Fibroblast of skin of right biceps (primary cell): ENCODE measurements at regions not wholly inside any gene's neighbourhood (a gene's known extent, or its start where the extent isn't known, plus 50 kb on each side); places are given as distances from the start of the nearest gene placed in this dataset.
"Not testable (repeated sequence)": the region's sequence is repeated elsewhere in the genome, so short reads cannot be mapped to it uniquely, and the experiment has no call there.

Source experiments
- DNase-seq: peaks from one replicate; pipeline ENCODE4 v3.0.0-alpha.2; 2013

DNA sequence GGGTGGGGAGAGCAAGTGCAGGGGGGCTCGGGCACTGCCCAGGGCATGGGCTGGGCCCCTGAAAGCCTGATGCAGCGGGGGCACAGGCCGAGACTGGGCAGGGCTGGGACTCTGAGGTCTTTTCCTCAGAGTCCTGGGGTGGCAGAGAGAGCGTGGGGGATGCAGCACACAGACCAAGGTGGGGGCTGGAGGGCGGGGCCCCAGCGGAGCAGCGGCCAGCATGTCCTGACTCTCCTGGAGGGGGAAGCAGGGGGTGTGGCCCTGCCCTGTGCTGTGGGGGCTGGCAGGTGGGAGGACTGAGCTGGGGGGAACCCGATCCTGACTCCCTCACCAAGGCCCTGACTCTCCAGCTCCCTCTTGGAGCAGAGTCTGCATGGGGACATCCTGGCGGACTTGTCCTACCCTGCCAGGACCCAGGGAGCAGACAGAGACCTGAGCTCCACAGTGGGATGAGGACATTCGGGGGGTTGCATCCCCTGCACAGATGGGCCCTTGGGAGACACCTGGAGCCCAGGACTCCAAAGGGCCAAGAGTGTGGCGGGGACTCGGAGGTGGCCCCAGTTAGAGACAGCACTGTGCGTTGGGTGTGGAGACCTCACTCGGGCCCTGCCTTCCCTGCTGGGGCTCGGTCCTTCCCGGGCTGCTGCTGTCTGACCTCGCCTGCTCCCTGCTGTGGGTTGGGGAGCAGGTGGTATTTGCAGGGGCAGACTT, 326.1 kb downstream of the TMEM121 start:
- DNase-seq: no peak

DNA sequence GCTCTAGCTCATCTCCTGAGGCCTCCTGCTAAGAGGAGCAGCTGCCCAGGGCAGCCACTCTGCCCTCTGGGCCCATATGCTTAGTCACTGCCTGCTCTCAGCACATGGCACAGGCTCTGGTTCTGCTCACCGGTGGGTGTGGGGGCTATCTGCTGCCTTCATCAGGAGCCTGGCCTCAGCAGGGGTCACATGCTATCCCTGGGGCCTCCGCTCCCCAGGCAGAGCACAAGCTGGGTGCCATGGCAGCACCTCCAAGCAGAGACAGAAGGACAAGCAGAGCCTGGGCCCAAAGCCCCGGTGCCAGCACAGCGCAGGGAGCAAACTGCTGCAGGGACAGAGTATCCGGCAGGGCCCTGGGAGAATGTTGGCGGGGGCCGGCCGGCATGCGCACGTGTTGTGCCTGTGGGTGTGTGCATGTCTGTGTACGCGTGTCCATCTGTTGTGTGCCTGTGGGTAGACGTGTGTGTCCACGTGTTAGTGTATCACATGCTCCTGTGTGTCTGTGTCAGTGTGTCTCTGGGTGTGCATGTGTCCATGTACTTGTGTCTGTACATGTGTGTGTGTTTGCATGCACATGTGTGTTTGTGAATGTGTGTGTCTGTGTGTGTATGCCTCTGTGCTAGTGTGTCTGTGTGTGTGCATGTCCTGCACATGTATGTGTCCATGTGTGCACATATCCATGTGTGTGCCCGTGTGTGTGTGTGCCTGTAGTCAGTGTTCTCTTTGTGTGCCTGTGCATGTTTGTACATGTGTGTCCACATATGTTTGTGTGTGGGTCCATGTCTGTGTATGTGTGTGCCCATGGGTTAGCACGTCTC, 326.9 kb downstream of the TMEM121 start:
- no peak for DNase-seq

- DNase-seq: no peak
These were observed 327.7 kb downstream of the TMEM121 start for GRCh38 chr14:105853907-105854599.

DNA sequence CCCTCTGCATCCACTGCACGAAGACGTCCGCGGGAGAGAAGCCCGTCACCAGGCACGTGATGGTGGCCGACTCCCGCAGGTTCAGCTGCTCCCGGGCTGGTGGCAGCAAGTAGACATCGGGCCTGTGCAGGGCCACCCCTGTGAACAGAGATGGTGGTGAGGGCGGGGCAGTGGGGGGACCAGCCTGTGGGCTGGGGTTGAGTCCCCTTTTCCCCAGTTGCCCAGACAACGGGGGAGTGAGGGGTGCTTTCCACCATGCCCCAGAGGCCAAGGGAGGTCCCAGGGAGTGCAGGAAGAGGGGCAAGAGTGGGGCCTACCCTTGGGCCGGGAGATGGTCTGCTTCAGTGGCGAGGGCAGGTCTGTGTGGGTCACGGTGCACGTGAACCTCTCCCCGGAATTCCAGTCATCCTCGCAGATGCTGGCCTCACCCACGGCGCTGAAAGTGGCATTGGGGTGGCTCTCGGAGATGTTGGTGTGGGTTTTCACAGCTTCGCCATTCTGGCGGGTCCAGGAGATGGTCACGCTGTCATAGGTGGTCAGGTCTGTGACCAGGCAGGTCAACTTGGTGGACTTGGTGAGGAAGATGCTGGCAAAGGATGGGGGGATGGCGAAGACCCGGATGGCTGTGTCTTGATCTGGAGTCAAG, 328.3 kb downstream of the TMEM121 start:
- no peak for DNase-seq

GRCh38 chr14:105855246-105855892, 329.0 kb downstream of the TMEM121 start:
- no peak for DNase-seq

GRCh38 chr14:105855893-105856675, 329.7 kb downstream of the TMEM121 start:
- no peak for DNase-seq

DNA sequence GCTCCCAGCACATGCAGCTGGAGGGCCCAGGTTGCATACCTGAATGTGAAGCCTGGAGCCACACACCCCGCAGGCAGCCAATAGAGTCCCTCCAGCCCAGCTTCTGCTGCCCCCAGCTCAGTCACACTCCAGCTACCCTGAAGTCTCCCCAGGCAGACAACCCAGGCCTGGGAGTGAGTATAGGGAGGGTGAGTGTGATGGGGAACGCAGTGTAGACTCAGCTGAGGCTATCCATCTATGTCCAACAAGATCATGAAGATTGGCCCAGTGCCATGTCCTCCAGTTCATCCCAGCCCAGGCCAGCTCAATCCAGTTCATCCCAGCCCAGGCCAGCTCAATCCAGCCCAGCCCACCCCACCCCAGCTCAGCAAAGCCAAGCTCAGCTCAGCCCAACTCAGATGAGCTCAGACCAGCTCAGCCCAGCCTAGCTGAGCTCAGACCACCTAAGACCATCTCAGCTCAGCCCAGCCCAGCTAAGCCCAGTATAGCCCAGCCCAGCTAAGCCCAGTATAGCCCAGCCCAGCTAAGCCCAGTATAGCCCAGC, 330.4 kb downstream of the TMEM121 start:
- DNase-seq: no peak

- DNase-seq: no peak
These were observed 330.9 kb downstream of the TMEM121 start for GRCh38 chr14:105857220-105857825.

- DNase-seq: no peak
These were observed 331.7 kb downstream of the TMEM121 start for GRCh38 chr14:105857826-105858675.

DNA sequence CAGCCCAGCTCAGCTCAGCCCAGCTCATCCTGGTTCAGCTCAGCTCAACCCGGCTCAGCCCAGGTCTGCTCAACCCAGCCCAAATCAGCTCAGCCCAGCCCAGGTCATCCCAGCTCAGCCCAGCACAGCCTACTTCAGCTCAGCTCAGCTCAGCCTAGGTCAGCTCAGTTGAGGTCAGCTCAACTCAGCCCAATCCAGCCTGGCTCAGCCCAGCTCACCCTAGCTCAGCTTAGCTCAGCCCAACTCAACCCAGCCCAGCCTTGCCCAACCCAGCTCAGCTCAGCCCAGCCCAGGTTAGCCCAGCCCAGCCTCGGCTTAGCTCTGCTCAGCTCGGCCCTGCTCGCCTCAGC, 332.3 kb downstream of the TMEM121 start:
- no peak for DNase-seq

GRCh38 chr14:105859073-105859716, 332.8 kb downstream of the TMEM121 start:
- not testable (repeated sequence) for DNase-seq

- DNase-seq: no peak
These were observed 333.6 kb downstream of the TMEM121 start for GRCh38 chr14:105859717-105860614.

DNA sequence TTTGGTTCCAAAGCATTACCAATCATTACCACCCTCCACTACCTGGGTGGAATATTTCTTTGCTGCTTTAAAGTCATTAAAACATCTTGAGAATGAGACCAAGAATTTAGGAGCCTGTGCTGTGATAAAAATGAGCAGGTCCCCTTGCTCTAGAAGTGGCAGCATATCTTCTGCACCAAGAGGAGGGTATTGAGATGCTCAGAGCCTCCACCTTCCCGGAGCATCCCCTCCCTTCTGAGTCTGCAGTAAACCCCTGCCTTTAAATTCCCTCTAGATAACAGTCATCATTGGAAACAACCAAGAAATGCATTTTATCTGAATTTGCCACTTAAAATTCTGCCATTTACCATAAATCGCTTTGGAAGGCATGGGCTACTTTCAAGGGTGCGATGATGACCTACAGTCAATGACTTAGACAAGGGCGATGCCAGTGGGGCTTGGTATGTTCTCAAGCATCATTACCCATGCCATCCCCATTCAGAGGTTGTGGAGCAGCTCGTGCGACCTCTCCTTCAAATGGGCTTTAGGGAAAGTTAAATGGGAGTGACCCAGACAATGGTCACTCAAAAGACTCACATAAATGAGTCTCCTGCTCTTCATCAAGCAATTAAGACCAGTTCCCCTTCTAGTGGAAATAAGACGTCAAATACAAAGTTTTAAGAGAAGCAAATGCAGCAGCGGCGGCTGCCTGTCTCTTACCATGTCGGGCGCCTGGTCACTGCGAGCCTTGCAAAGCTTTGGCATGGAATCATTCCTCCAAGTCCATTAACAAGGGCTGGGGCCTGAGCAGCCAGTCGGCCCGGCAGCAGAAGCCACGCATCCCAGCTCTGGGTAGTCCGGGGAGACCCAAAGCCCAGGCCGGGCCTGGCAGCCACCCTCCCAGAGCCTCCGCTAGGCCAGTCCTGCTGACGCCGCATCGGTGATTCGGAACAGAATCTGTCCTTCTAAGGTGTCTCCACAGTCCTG, 334.5 kb downstream of the TMEM121 start:
- no peak for DNase-seq

DNA sequence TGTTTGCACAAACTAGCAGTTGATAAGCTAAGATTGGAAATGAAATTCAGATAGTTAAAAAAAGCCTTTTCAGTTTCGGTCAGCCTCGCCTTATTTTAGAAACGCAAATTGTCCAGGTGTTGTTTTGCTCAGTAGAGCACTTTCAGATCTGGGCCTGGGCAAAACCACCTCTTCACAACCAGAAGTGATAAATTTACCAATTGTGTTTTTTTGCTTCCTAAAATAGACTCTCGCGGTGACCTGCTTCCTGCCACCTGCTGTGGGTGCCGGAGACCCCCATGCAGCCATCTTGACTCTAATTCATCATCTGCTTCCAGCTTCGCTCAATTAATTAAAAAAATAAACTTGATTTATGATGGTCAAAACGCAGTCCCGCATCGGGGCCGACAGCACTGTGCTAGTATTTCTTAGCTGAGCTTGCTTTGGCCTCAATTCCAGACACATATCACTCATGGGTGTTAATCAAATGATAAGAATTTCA, 335.6 kb downstream of the TMEM121 start:
- DNase-seq: no peak

DNA sequence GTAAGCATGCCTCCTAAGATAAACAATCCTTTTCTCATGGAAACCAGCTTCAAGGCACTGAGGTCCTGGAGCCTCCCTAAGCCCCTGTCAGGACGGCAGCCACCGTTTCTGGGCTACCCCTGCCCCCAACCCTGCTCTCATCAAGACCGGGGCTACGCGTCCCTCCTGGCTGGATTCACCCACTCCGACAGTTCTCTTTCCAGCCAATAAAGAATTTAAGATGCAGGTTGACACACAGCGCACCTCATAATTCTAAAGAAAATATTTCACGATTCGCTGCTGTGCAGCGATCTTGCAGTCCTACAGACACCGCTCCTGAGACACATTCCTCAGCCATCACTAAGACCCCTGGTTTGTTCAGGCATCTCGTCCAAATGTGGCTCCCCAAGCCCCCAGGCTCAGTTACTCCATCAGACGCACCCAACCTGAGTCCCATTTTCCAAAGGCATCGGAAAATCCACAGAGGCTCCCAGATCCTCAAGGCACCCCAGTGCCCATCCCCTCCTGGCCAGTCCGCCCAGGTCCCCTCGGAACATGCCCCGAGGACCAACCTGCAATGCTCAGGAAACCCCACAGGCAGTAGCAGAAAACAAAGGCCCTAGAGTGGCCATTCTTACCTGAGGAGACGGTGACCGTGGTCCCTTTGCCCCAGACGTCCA, 336.3 kb downstream of the TMEM121 start:
- no peak for DNase-seq

DNA sequence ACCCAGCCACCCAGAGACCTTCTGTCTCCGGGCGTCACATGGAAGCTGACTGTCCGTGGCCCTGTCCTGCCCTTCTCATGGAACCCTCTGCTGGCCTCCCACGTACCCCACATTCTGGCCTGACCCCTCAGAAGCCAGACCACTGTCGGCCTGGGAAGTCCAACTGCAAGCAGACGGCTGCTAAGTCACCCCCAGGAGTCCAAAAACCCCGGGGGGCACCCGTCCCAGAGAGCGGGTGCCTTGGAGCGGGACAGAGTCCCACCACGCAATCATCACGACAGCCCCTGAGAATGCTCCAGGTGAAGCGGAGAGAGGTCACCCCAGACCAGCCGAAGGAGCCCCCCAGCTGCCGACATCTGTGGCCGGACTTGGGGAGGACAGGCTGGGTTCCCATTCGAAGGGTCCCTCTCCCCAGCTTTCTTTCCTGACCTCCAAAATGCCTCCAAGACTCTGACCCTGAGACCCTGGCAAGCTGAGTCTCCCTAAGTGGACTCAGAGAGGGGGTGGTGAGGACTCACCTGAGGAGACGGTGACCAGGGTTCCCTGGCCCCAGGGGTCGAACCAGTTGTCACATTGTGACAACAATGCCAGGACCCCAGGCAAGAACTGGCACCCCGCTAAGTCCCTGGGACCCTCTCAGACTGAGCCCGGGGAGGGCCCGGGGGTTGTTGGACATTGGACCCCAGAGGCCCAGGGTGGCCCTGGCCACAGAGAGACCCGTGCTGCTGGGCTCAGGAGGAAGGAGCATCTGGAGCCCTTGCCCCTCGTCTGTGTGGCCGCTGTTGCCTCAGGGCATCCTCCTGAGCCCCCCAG, 337.1 kb downstream of the TMEM121 start:
- DNase-seq: no peak
